ENCODE measurements at regions not wholly inside any gene's neighbourhood (a gene's known extent, or its start where the extent isn't known, plus 50 kb on each side); places are given as distances from the start of the nearest gene placed in this dataset.

DNA sequence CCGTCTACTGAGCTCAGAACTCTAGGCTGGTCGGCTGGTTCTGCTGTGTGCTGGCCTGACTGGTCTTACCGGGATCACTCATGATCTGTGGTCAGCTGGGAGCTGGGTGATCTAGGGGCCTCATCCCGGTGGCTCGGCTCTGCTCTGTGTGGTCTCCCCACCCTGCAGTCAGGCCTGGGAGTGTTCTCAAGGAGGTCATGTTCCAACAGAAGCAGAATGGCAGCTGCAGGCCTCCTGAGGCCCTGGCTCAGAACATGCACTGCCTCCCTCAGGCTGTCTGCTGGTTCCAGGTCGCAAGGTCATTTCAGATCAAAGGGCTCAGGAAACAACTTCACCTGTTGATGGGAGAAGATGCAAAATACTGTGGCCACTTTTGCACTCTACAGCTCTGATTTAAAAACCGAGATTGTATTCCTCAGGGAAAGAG is 81.1 kb upstream of the RFX8 start:
- POLR2A ChIA-PET, result no interaction called here
- no peak for ATAC-seq

GRCh38 chr2:101551336-101551888 is 76.5 kb upstream of the RFX8 start:
- H3K27ac Mint-ChIP-seq, result no peak overlapping the region
- no peak overlapping the region for H3K4me3 Mint-ChIP-seq
- no peak for DNase-seq
- CTCF ChIA-PET, result no interaction called here
- H3K36me3 Mint-ChIP-seq (ENCODE audit: low read depth), result no peaks in the 10 kb centered on the region
- peaks cover 14% of the 10 kb centered on the region for H3K4me1 Mint-ChIP-seq (ENCODE audit: low read depth)
- H3K9me3 Mint-ChIP-seq, result no peaks in the 10 kb centered on the region
- no peak for ATAC-seq
- intact Hi-C loops (cut with micrococcal nuclease), result no loop called here
- POLR2A ChIA-PET, result no interaction called here
- H3K27me3 Mint-ChIP-seq, result no peaks in the 10 kb centered on the region
- no peak for TF ChIP-seq CTCF (IDR thresholded peaks at IDR 0.05)

More for the DNA sequence above, 81.1 kb upstream of the RFX8 start:
- H3K27ac Mint-ChIP-seq, result no peak overlapping the region
- no peak for TF ChIP-seq CTCF (IDR thresholded peaks at IDR 0.05)
- intact Hi-C loops (cut with micrococcal nuclease), result no loop called here
- CTCF ChIA-PET, result no interaction called here
- peaks cover 4% of the 10 kb centered on the region for H3K36me3 Mint-ChIP-seq (ENCODE audit: low read depth)
- H3K9me3 Mint-ChIP-seq, result peaks cover 5% of the 10 kb centered on the region
- no peak for DNase-seq
- H3K4me1 Mint-ChIP-seq (ENCODE audit: low read depth), result peaks cover 20% of the 10 kb centered on the region
- H3K27me3 Mint-ChIP-seq, result no peaks in the 10 kb centered on the region
- H3K4me3 Mint-ChIP-seq, result no peak overlapping the region

GRCh38 chr2:101550555-101550954 is 75.6 kb upstream of the RFX8 start:
- no peak for DNase-seq
- Mint-ChIP-seq H3K27me3 (no peaks in the 10 kb centered on the region), H3K4me1 (ENCODE audit: low read depth) (peaks cover 16% of the 10 kb centered on the region), H3K9me3 (no peaks in the 10 kb centered on the region), H3K4me3 (no peak overlapping the region), H3K27ac (no peak overlapping the region), H3K36me3 (ENCODE audit: low read depth) (no peaks in the 10 kb centered on the region)
- POLR2A ChIA-PET, result no interaction called here
- no peak for ATAC-seq
- CTCF ChIA-PET, result no interaction called here
- no peak for TF ChIP-seq CTCF (IDR thresholded peaks at IDR 0.05)
- intact Hi-C loops (cut with micrococcal nuclease), result no loop called here

DNA sequence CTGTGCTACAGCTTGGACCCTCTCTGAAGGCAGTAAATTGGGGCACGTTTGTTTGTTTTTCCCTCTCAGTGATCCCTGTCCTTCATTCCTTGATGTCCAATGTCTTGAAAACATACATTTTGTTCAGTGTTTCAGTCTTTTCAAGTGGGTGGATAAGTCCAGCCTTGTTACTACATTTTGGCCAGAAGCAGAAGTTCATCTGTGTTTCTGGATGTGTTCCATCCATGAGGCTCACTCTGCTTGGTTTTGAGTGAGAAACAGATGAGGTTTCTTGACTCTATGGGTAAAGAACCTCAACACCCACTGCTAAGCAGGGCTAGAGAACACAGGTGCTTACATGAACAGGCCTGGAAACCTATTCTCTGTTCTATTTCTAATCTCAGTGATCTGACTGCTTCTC is 74.5 kb upstream of the RFX8 start:
- ATAC-seq (no peak), DNase-seq (no peak)
- ChIA-PET POLR2A (no interaction called here), CTCF (interaction anchor here (1.0 kb wide), 1 partner anchor 130 kb away, joined by 3 read pairs; no protein-coding TSS in a partner anchor)
- intact Hi-C loops (cut with micrococcal nuclease), result no loop called here
- Mint-ChIP-seq H3K4me3 (no peak overlapping the region), H3K9me3 (no peaks in the 10 kb centered on the region), H3K36me3 (ENCODE audit: low read depth) (no peaks in the 10 kb centered on the region), H3K4me1 (ENCODE audit: low read depth) (peaks cover 16% of the 10 kb centered on the region), H3K27me3 (no peaks in the 10 kb centered on the region), H3K27ac (no peak overlapping the region)
- TF ChIP-seq CTCF (IDR thresholded peaks at IDR 0.05), result no peak

DNA sequence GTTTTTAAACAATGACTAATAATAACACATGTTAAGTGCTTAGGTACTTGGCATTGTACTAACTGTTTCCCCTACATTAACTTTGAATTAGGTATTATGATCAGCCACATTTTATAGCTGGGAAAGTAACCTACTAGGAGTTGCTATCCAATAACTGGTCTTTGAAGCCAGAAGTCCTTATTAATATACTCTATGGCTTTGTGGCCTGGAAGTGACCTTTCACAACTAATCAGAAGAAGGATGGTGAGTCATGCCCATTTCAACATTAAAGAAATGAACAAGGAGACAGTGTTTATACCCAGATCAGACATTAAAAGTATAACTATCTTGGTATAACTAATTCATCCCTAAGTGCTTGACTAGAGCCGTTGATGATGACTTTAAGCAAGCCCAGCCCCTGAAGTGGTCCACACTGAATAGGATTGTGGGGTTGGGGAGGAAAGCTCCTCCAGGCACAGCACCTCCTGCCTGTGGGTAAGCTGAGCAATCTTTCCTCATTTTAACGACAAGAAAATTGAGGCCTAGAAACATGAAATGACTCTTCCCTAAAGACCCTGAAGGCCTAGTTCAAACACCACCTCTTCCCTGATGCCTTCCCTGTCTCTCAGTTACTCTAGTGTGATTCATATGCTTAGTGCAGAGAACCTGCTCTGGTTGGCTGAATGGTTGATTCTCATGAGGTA is 71.6 kb upstream of the RFX8 start:
- H3K27me3 Mint-ChIP-seq, result peaks cover 2% of the 10 kb centered on the region
- ChIA-PET POLR2A (interaction anchor here (0.6 kb wide), 1 partner anchor 171 kb away, joined by 3 read pairs; no protein-coding TSS in a partner anchor), CTCF (no interaction called here)
- no peak overlapping the region for H3K27ac Mint-ChIP-seq
- no peak for TF ChIP-seq CTCF (IDR thresholded peaks at IDR 0.05)
- H3K4me1 Mint-ChIP-seq (ENCODE audit: low read depth), result peaks cover 9% of the 10 kb centered on the region
- H3K4me3 Mint-ChIP-seq, result no peak overlapping the region
- intact Hi-C loops (cut with micrococcal nuclease), result no loop called here
- H3K9me3 Mint-ChIP-seq, result no peaks in the 10 kb centered on the region
- ATAC-seq (no peak), DNase-seq (no peak)
- no peaks in the 10 kb centered on the region for H3K36me3 Mint-ChIP-seq (ENCODE audit: low read depth)
